ENCODE measurements at regions not wholly inside any gene's neighbourhood (a gene's known extent, or its start where the extent isn't known, plus 50 kb on each side); places are given as distances from the start of the nearest gene placed in this dataset.
"Not testable (repeated sequence)": the region's sequence is repeated elsewhere in the genome, so short reads cannot be mapped to it uniquely, and the experiment has no call there.

DNA sequence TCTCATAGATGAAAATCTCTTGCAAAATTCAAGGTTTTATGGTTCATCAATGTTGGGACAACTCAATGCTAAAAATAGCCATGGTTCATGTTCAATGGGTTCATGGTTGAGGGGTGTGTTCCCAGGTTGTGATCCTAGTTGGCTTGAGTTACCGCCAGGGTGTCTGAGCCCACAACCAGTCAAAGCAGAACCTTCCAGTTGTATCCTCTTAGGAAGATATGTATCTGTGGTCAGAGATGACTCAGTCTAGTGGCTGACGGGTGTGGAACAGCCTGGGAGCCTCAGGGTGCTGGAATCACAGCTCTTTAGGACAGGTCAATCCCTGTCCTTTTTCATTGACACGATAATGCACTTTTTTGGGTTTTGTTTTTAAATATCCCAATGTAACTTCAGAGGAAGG is 192.3 kb upstream of the NR3C2 start:
- no peak for ATAC-seq

GRCh38 chr4:148633720-148634119 is 191.5 kb upstream of the NR3C2 start:
- ATAC-seq = no peak

DNA sequence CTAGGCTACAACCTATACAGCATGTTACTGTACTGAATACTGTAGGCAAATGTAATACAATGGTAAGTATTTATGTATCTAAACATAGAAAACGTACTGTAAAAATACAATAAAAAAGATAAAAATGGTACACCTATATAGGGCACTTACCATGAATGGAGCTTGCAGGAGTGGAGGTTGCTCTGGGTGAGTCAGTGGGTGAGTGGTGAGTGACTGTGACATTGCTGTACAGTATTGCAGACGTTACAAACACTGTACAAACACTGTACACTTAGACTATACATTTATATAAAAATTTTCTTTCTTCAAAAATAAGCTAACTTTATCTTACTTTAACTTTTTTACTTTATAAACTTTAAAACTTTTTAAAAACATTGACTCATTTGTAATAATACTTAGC is 190.3 kb upstream of the NR3C2 start:
- no peak for ATAC-seq

DNA sequence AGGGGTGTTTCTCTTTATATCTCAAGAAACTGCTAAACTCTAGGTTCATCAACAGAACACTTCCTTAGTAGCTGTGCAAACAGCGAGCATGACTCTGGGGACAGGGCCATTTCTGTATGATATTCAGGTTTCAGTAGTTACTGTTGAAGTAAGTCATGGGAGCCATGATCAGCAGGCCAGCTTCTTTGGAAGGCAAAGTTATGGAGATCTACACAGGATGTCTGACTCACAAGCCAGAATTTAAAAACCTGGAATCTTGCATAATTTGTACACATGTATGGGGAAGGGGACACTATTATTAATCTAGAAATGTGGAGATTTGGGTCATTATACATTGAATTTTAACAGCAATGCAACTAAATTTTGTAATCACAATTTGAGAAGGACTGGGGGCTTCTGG is 187.8 kb upstream of the NR3C2 start:
- no peak for ATAC-seq

DNA sequence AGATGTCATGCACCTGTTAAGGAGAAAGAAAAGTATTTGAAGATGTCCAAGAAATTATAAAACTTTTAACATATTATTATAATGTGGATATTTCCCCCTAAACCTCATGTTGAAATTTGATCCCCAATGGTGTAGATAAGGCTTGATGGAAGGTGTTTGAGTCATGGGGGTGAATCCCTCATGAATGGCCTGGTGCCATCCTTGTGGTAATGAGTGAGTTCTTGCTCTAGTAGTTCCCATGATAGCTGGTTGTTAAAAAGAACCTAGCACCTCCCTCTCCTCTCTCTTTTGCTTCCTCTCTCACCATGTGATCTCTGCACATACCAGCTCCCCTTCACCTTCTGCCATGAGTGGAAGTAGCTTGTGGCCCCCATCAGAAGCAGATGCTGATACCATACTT is 176.6 kb upstream of the NR3C2 start:
- ATAC-seq = no peak

DNA sequence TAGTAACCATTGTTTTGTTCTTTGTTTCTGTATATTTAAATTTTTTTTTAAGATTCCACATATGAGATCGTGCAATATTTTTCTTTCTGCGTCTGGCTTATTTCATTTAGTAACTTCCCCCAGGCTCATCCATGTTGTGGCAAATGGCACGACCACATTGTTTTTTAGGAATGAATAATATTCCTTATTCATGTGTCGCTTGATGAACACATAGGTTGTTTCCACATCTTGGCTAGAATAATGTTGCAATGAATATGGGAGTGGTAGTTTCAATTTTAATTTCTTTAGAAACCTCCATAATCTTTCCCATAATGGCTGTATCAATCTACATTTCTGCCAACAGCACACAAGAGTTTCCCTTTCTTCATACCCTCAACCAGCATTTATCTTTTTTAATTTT is 166.8 kb upstream of the NR3C2 start:
- no peak for ATAC-seq

GRCh38 chr4:148598418-148599207 is 156.4 kb upstream of the NR3C2 start:
- not testable (repeated sequence) for ATAC-seq

GRCh38 chr4:148589182-148589581 is 147.0 kb upstream of the NR3C2 start:
- ATAC-seq = no peak

- no peak for ATAC-seq
These were observed 133.4 kb upstream of the NR3C2 start for GRCh38 chr4:148575577-148575976.

DNA sequence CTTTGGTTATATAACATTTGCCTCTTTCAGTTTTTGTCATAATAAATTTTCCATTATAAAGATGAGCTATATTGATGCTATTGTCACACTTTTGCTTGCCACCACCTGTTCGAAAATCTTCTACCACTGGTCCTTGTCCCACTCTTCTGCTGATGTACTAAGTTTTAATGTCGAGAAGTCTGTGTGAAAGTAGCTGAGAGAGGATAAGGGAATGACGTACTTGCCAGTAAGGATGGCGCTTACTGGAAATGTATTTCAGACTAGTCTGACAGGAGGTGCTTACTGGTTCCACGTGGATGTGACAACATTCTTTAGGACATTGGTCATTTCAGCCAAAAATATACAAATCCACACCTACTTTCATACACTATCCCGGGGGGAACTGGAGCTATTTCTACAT is 132.7 kb upstream of the NR3C2 start:
- ATAC-seq = no peak

GRCh38 chr4:148574502-148574901 is 132.3 kb upstream of the NR3C2 start:
- no peak for ATAC-seq

- ATAC-seq = no peak
These were observed 131.9 kb upstream of the NR3C2 start for GRCh38 chr4:148574066-148574465.

DNA sequence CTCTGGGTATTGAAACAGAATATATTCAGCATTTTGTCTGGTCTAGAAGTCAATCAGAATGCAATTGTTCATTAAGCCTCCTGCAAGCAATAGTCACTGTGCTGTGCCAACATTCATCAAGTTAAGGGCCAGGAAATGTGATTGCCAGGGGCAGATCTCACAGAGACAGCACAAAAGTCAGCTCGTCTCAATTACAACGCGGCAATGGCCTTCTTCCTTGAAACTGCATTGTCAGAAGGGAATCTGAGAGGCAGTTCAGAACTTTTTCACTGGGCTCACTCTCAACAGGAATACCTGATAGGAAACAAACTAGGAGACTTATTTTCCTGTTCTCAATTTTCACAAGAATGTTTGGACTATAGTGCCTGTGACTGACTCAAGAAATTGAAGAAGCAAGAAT is 131.1 kb upstream of the NR3C2 start:
- ATAC-seq = no peak

DNA sequence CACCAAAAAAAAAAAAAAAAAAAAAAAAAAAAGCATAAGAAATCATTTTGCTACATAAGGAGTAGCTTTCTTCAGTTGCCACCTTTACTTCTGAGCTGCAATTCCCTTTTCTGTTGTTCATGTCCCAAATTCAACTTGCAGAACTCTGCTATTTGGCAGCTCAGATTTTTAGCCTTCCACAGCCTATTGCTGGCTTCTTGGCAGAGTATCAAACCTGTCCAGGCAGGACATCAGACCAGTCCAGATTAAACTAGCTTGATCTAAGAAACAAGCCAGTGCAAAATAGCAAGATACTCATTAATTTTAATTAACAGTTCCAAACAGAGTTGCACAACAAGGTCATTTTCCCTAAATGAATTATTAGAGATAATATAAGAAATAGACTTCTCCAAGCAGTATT is 123.6 kb upstream of the NR3C2 start:
- no peak for ATAC-seq

- no peak for ATAC-seq
These were observed 121.5 kb upstream of the NR3C2 start for GRCh38 chr4:148563684-148564083.

- ATAC-seq = no peak
These were observed 119.3 kb upstream of the NR3C2 start for GRCh38 chr4:148561467-148561866.

DNA sequence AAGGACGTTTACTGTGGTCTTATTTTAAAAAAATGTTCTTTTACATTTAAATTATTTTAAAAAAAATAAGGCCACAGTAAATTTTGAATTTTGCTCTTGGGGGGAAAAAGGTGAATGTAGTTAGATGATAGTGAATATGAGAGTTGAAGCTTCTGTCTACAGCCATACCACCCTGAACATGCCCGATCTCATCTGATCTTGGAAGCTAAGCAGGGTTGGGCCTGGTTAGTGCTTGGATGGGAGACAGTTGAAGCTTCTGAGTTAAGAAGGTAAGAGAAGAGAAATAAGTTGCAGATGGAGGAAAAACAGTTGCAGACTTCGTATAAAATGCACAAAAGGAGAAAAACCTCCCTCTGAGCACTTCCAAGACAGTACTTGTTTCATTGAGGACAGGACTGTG is 115.6 kb upstream of the NR3C2 start:
- ATAC-seq = no peak

DNA sequence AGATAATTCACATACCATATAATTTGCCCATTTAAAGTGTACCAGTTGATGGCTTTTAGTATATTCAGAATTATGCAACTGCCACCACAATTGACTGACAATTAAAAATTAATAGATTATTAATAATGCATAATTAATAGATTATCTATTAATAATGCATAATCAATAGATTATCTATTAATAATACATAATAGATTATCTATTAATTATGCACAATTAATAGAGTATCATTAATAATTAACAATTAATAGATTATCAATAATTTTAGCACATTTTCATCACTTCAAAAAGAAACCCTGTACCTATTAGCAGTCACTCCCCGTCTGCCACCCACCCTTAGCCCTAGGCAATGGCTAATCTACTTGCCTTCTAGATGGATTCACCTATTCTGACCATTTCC is 108.6 kb upstream of the NR3C2 start:
- no peak for ATAC-seq

DNA sequence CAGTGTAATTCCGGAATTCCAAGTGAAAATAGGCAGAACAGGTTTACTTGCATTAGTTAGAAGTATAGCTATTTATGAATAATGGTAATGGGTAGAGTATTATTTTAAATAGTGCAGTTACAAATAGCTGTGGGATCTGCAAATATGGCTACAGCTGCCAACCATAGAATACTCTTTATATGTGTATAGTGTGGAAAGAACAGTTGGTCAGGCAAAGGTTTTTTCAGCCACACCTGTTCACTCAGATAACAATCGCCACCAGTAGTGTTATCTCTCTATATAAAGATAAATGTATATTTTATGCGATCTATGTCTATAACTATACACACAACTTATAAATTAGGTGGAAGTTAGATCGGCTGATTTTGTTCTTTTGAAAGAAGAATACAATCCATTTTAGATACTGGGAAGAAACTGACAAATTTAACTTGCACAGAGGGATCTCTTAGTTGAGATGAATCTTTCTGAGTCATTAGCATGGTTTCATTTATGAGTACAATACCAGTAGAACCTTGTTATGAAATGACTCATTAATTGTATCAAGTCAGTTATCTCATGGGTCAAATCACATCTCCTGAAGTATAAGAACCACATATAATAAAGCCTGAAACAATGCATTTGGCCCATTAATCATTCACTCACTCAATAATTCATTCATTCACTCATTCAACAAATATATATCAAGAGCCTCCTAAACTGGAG is 100.9 kb upstream of the NR3C2 start:
- ATAC-seq = peak; percentile 63 to 79

DNA sequence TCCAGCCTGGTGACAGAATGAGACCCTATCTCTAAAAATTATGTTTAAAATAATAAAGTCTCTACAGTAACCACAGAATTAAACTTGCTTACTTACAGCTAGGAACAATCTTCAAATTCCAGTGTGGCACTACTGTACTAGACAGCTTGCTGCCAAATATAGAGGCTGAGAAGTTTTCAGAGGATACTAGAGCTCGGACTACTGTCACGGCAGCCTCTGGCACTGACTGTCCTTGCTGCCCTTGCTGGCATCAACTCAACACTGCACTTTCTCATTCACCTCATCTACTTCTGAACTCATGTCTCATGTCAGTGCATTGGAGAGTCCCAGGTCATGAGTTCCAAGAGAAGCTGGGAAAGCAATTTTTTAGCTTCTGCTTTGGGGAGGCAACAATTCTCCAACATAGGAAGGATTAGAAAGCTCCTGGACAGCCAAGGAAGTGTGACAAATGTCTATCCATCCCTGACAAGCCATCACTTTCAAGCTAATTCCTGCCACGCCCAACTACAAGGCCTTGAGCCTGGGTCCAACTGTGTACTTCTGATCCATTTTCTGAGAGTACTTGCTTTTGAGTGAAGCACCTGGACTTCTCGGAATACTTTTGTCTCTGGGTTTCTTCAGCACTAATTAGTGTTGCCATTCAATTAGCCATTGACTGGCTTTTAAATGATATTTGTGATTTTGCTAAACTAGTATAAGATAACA is 98.6 kb upstream of the NR3C2 start:
- ATAC-seq = no peak

- no peak for ATAC-seq
These were observed 97.2 kb upstream of the NR3C2 start for GRCh38 chr4:148539387-148539786.

- not testable (repeated sequence) for ATAC-seq
These were observed 91.6 kb upstream of the NR3C2 start for GRCh38 chr4:148533851-148534250.

DNA sequence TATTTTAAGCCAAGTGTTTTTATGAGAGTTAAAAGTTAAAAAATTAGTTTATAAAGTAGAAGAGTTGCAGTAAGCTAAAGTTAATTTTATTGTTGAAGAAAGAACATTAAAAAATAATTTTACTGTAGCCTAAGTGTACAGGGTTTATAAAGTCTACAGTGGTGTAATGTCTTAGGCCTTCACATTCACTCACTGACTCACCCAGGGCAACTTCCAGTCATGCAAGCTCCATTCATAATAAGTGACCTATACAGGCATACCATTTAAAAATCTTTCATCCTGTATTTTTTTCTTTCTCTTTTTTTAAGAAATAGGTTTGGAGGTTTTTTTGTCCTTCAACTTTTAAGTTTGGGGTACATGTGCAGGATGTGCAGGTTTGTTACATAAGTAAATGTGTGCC is 87.9 kb upstream of the NR3C2 start:
- ATAC-seq = no peak

- no peak for ATAC-seq
These were observed 85.4 kb upstream of the NR3C2 start for GRCh38 chr4:148527571-148527970.

Data from activated CD4-positive, CD25-positive, alpha-beta regulatory T cell treated with anti-CD3 and anti-CD28 coated beads, Interleukin-2, amount 50 U/mL, for 24 hours (primary cell).